ENCODE measurements at regions not wholly inside any gene's neighbourhood (a gene's known extent, or its start where the extent isn't known, plus 50 kb on each side); places are given as distances from the start of the nearest gene placed in this dataset.
"Not testable (repeated sequence)": the region's sequence is repeated elsewhere in the genome, so short reads cannot be mapped to it uniquely, and the experiment has no call there.

- no peak for DNase-seq
Measured at GRCh38 chr3:4077950-4078349, 225.2 kb upstream of the SETMAR start.

GRCh38 chr3:4078903-4079302 is 224.3 kb upstream of the SETMAR start:
- peak; percentile 8 for DNase-seq

- DNase-seq: no peak
Measured at GRCh38 chr3:4079339-4080195, 223.6 kb upstream of the SETMAR start.

GRCh38 chr3:4083225-4084015 is 219.7 kb upstream of the SETMAR start:
- DNase-seq: no peak

GRCh38 chr3:4084271-4084670 is 218.9 kb upstream of the SETMAR start:
- no peak for DNase-seq

- DNase-seq: not testable (repeated sequence)
Measured at GRCh38 chr3:4086662-4087061, 216.5 kb upstream of the SETMAR start.

- no peak for DNase-seq
Measured at GRCh38 chr3:4091786-4092185, 211.4 kb upstream of the SETMAR start.

- no peak for DNase-seq
Measured at GRCh38 chr3:4097801-4098200, 205.4 kb upstream of the SETMAR start.

- no peak for DNase-seq
Measured at GRCh38 chr3:4099607-4100006, 203.6 kb upstream of the SETMAR start.

- DNase-seq: no peak
Measured at GRCh38 chr3:4107430-4107829, 195.7 kb upstream of the SETMAR start.

- DNase-seq: no peak
Measured at GRCh38 chr3:4113811-4114522, 189.2 kb upstream of the SETMAR start.

- DNase-seq: no peak
Measured at GRCh38 chr3:4119119-4119518, 184.1 kb upstream of the SETMAR start.

GRCh38 chr3:4125576-4125975 is 177.6 kb upstream of the SETMAR start:
- no peak for DNase-seq

- DNase-seq: no peak
Measured at GRCh38 chr3:4138150-4138785, 164.9 kb upstream of the SETMAR start.

- DNase-seq: no peak
Measured at GRCh38 chr3:4138786-4139431, 164.3 kb upstream of the SETMAR start.

GRCh38 chr3:4139462-4140140 is 163.6 kb upstream of the SETMAR start:
- no peak for DNase-seq

GRCh38 chr3:4140921-4141320 is 162.2 kb upstream of the SETMAR start:
- no peak for DNase-seq

GRCh38 chr3:4147556-4148118 is 155.5 kb upstream of the SETMAR start:
- no peak for DNase-seq

GRCh38 chr3:4149296-4149695 is 153.9 kb upstream of the SETMAR start:
- DNase-seq: no peak

- no peak for DNase-seq
Measured at GRCh38 chr3:4150816-4151215, 152.4 kb upstream of the SETMAR start.

GRCh38 chr3:4151859-4152258 is 151.3 kb upstream of the SETMAR start:
- no peak for DNase-seq

GRCh38 chr3:4153771-4154170 is 149.4 kb upstream of the SETMAR start:
- no peak for DNase-seq
